Mesendoderm (in vitro differentiated cells): ENCODE measurements at regions not wholly inside any gene's neighbourhood (a gene's known extent, or its start where the extent isn't known, plus 50 kb on each side); places are given as distances from the start of the nearest gene placed in this dataset.
"Not testable (repeated sequence)": the region's sequence is repeated elsewhere in the genome, so short reads cannot be mapped to it uniquely, and the experiment has no call there.

ENCODE experiments used
- DNase-seq: peaks from one replicate; pipeline ENCODE4 v3.0.0; 2013
- H2AK5ac ChIP-seq: 2 replicates; pipeline ENCODE4 v1.6.1; 2013; ENCODE audit warnings: low read length, inconsistent platforms
- H2BK120ac ChIP-seq: 2 replicates; pipeline ENCODE4 v1.6.1; 2013; ENCODE audit warnings: low read depth, mild to moderate bottlenecking, low read length, moderate library complexity, mixed read lengths
- H2BK15ac ChIP-seq: replicated peaks from 2 replicates; pipeline ENCODE4 v1.6.1; 2013; ENCODE audit warnings: low read depth, mild to moderate bottlenecking, moderate library complexity
- H2BK5ac ChIP-seq: 2 replicates; pipeline ENCODE4 v1.6.1; 2013; ENCODE audit warnings: low read length, inconsistent platforms
- H3K18ac ChIP-seq: 2 replicates; pipeline ENCODE4 v1.6.1; 2013; ENCODE audit warnings: mild to moderate bottlenecking, low read length, mixed read lengths
- H3K23ac ChIP-seq: one replicate; pipeline ENCODE4 v1.6.1; 2013; ENCODE audit warnings: low read length
- H3K27ac ChIP-seq: 2 replicates; pipeline ENCODE4 v1.5.1; 2013; ENCODE audit warnings: low read depth, mild to moderate bottlenecking, inconsistent platforms, low read length, moderate library complexity
- H3K27me3 ChIP-seq: 2 replicates; pipeline ENCODE4 v1.6.1; 2013; ENCODE audit warnings: low read length, control low read depth, mild to moderate bottlenecking, inconsistent platforms; ENCODE audit not compliant: insufficient read depth, poor library complexity
- H3K36me3 ChIP-seq: 2 replicates; pipeline ENCODE4 v1.6.1; 2013; ENCODE audit warnings: low read length, inconsistent platforms; ENCODE audit not compliant: control insufficient read depth, insufficient read depth
- H3K4ac ChIP-seq: one replicate; pipeline ENCODE4 v1.6.1; 2013; ENCODE audit warnings: low read depth, mild to moderate bottlenecking, low read length, moderate library complexity
- H3K4me1 ChIP-seq: 2 replicates; pipeline ENCODE4 v1.6.1; 2013; ENCODE audit warnings: low read depth, low read length, inconsistent platforms; ENCODE audit not compliant: control insufficient read depth
- H3K4me2 ChIP-seq: 2 replicates; pipeline ENCODE4 v1.6.1; 2013; ENCODE audit warnings: low read length
- H3K4me3 ChIP-seq: 2 replicates; pipeline ENCODE4 v1.5.1; 2013; ENCODE audit warnings: mild to moderate bottlenecking, low read length
- H3K56ac ChIP-seq: one replicate; pipeline ENCODE4 v1.6.1; 2013; ENCODE audit warnings: low read length
- H3K79me1 ChIP-seq: 2 replicates; pipeline ENCODE4 v1.6.1; 2013; ENCODE audit warnings: low read length, inconsistent platforms
- H3K79me2 ChIP-seq: 2 replicates; pipeline ENCODE4 v1.6.1; 2013; ENCODE audit warnings: mild to moderate bottlenecking, low read length; ENCODE audit not compliant: control insufficient read depth, insufficient read depth
- H3K9ac ChIP-seq: 2 replicates; pipeline ENCODE4 v1.6.1; 2013; ENCODE audit warnings: low read length, inconsistent platforms
- H4K5ac ChIP-seq: one replicate; pipeline ENCODE4 v1.6.1; 2013; ENCODE audit warnings: low read length
- H4K8ac ChIP-seq: one replicate; pipeline ENCODE4 v1.6.1; 2013; ENCODE audit warnings: low read depth, mild to moderate bottlenecking, control low read depth, low read length, moderate library complexity
- WGBS: extraction: QIAGEN DNeasy Blood & Tissue Kit; methylation state at CpG from one replicate; pipeline ENCODE4 v1.1.7; 2013; ENCODE audit warnings: low lambda C conversion rate, missing lambda C conversion rate; ENCODE audit not compliant: insufficient coverage; ENCODE audit errors: extremely low coverage; 5-methylcytosine and 5-hydroxymethylcytosine counted together

- Histone ChIP-seq H2BK5ac (no peak overlapping the region), H2BK15ac (no peak overlapping the region), H3K4me1 (no peaks in the 10 kb centered on the region), H3K79me2 (no peaks in the 10 kb centered on the region), H3K56ac (no peak overlapping the region), H3K18ac (no peak overlapping the region), H3K9ac (no peak overlapping the region), H3K23ac (no peak overlapping the region), H3K27ac (no peak overlapping the region), H3K4me2 (no peak overlapping the region), H3K79me1 (no peaks in the 10 kb centered on the region), H3K4me3 (no peak overlapping the region), H3K36me3 (no peaks in the 10 kb centered on the region), H4K5ac (no peak overlapping the region), H2AK5ac (no peak overlapping the region), H2BK120ac (no peak overlapping the region), H4K8ac (no peak overlapping the region), H3K27me3 (no peaks in the 10 kb centered on the region), H3K4ac (no peak overlapping the region)
- DNase-seq: no peak
- no CpG with 5 or more reads among the region's 3 CpGs for WGBS
These were observed 76.9 kb upstream of the SLCO2A1 start for GRCh38 chr3:134106580-134106979.

GRCh38 chr3:134105876-134106556 lies 76.3 kb upstream of the SLCO2A1 start:
- no peak overlapping the region for H2BK120ac ChIP-seq
- H4K5ac ChIP-seq: no peak overlapping the region
- no peak overlapping the region for H3K4me3 ChIP-seq
- no peak overlapping the region for H3K56ac ChIP-seq
- H3K4me2 ChIP-seq: no peak overlapping the region
- no peak for DNase-seq
- no peak overlapping the region for H2BK5ac ChIP-seq
- no peaks in the 10 kb centered on the region for H3K79me1 ChIP-seq
- H3K79me2 ChIP-seq: no peaks in the 10 kb centered on the region
- no peak overlapping the region for H3K18ac ChIP-seq
- H3K36me3 ChIP-seq: no peaks in the 10 kb centered on the region
- no peak overlapping the region for H2BK15ac ChIP-seq
- no peak overlapping the region for H3K9ac ChIP-seq
- H3K23ac ChIP-seq: no peak overlapping the region
- no peak overlapping the region for H3K4ac ChIP-seq
- no peaks in the 10 kb centered on the region for H3K27me3 ChIP-seq
- no peak overlapping the region for H4K8ac ChIP-seq
- H2AK5ac ChIP-seq: no peak overlapping the region
- H3K4me1 ChIP-seq: no peaks in the 10 kb centered on the region
- no peak overlapping the region for H3K27ac ChIP-seq
- WGBS: no CpG with 5 or more reads among the region's 2 CpGs

GRCh38 chr3:134104031-134104430 lies 74.3 kb upstream of the SLCO2A1 start:
- Histone ChIP-seq H3K4me1 (no peaks in the 10 kb centered on the region), H3K36me3 (no peaks in the 10 kb centered on the region), H3K27ac (no peak overlapping the region)

GRCh38 chr3:134103470-134103869 lies 73.7 kb upstream of the SLCO2A1 start:
- Histone ChIP-seq H4K8ac (no peak overlapping the region), H3K4me3 (no peak overlapping the region), H3K9ac (no peak overlapping the region), H3K4me1 (no peaks in the 10 kb centered on the region), H3K56ac (no peak overlapping the region), H3K27me3 (no peaks in the 10 kb centered on the region), H3K4me2 (no peak overlapping the region), H2BK120ac (no peak overlapping the region), H4K5ac (no peak overlapping the region), H3K27ac (no peak overlapping the region), H2BK5ac (no peak overlapping the region), H2BK15ac (no peak overlapping the region), H3K4ac (no peak overlapping the region), H2AK5ac (no peak overlapping the region), H3K79me2 (no peaks in the 10 kb centered on the region), H3K79me1 (no peaks in the 10 kb centered on the region), H3K36me3 (no peaks in the 10 kb centered on the region), H3K18ac (no peak overlapping the region), H3K23ac (no peak overlapping the region)
- WGBS: no CpG with 5 or more reads among the region's 1 CpG
- no peak for DNase-seq

More at GRCh38 chr3:134104031-134104430, 74.3 kb upstream of the SLCO2A1 start:
- Histone ChIP-seq H3K4ac (no peak overlapping the region), H2BK15ac (no peak overlapping the region), H2BK120ac (no peak overlapping the region), H3K18ac (no peak overlapping the region), H3K56ac (no peak overlapping the region), H3K4me2 (no peak overlapping the region), H3K27me3 (no peaks in the 10 kb centered on the region), H3K9ac (no peak overlapping the region), H3K23ac (no peak overlapping the region), H4K5ac (no peak overlapping the region), H2AK5ac (no peak overlapping the region), H3K4me3 (no peak overlapping the region), H4K8ac (no peak overlapping the region), H2BK5ac (no peak overlapping the region), H3K79me1 (no peaks in the 10 kb centered on the region), H3K79me2 (no peaks in the 10 kb centered on the region)
- WGBS: no CpG with 5 or more reads among the region's 2 CpGs
- DNase-seq: no peak

GRCh38 chr3:134102976-134103375 lies 73.3 kb upstream of the SLCO2A1 start:
- Histone ChIP-seq H3K79me1 (no peaks in the 10 kb centered on the region), H2BK5ac (no peak overlapping the region), H3K23ac (no peak overlapping the region), H3K56ac (no peak overlapping the region), H3K4me1 (no peaks in the 10 kb centered on the region), H3K79me2 (no peaks in the 10 kb centered on the region), H3K4me2 (no peak overlapping the region), H2AK5ac (no peak overlapping the region), H3K4ac (no peak overlapping the region), H3K4me3 (no peak overlapping the region), H3K9ac (no peak overlapping the region), H3K18ac (no peak overlapping the region), H4K8ac (no peak overlapping the region), H3K27ac (no peak overlapping the region), H3K27me3 (no peaks in the 10 kb centered on the region), H2BK120ac (no peak overlapping the region), H3K36me3 (no peaks in the 10 kb centered on the region), H4K5ac (no peak overlapping the region), H2BK15ac (no peak overlapping the region)
- no peak for DNase-seq

- not testable (repeated sequence) for H3K27ac ChIP-seq, H4K5ac ChIP-seq, H3K36me3 ChIP-seq, H3K4me1 ChIP-seq, H3K56ac ChIP-seq, H3K23ac ChIP-seq, H3K4me3 ChIP-seq, H3K4me2 ChIP-seq, H2BK120ac ChIP-seq, H3K9ac ChIP-seq, H2BK5ac ChIP-seq, H3K4ac ChIP-seq, DNase-seq, H4K8ac ChIP-seq, H3K79me2 ChIP-seq, H3K79me1 ChIP-seq, H2AK5ac ChIP-seq, H2BK15ac ChIP-seq, H3K27me3 ChIP-seq, H3K18ac ChIP-seq
- WGBS: no CpG with 5 or more reads among the region's 3 CpGs
These were observed 66.5 kb upstream of the SLCO2A1 start for GRCh38 chr3:134096214-134096613.
